Suprapubic skin (tissue), 4 donors: ENCODE measurements at regions not wholly inside any gene's neighbourhood (a gene's known extent, or its start where the extent isn't known, plus 50 kb on each side); places are given as distances from the start of the nearest gene placed in this dataset.

ENCODE experiments used
- DNase-seq, 2 donors: peaks; one replicate each; pipeline ENCODE4 v3.0.0-alpha.2; 2019; ENCODE audit warnings: low spot score in 2 of 2
- H3K27ac ChIP-seq: fragments of 200-600 bp; sonication (generic); one replicate; pipeline ENCODE4 v1.5.1; 2019
- H3K27me3 ChIP-seq: fragments of 200-600 bp; sonication (generic); one replicate; pipeline ENCODE4 v1.5.1; 2019
- H3K36me3 ChIP-seq: fragments of 200-600 bp; sonication (generic); one replicate; pipeline ENCODE4 v1.5.1; 2019
- H3K4me1 ChIP-seq: fragments of 200-600 bp; sonication (generic); one replicate; pipeline ENCODE4 v1.5.1; 2019
- H3K4me3 ChIP-seq: fragments of 200-600 bp; sonication (generic); one replicate; pipeline ENCODE4 v1.5.1; 2019; ENCODE audit warnings: mild to moderate bottlenecking
- H3K9me3 ChIP-seq: fragments of 200-600 bp; sonication (generic); one replicate; pipeline ENCODE4 v1.5.1; 2019
- CTCF ChIP-seq, 2 donors: fragments of 200-600 bp in 1 of 2; fragments of 450-650 bp in 1 of 2; sonication (generic) in 1 of 2; IDR thresholded peaks; one replicate each; pipeline ENCODE4 v1.5.1; 2016 to 2019; ENCODE audit warnings: antibody characterized with exemption in 2 of 2, mild to moderate bottlenecking in 1 of 2, moderate library complexity in 1 of 2
- EP300 ChIP-seq: sonication (generic); formaldehyde crosslinking; IDR thresholded peaks from one replicate; pipeline ENCODE4 v1.6.1; 2017; ENCODE audit warnings: antibody characterized with exemption
- POLR2A ChIP-seq, 2 donors: fragments of 450-650 bp; IDR thresholded peaks; one replicate each; pipeline ENCODE4 v1.6.1; 2017; ENCODE audit warnings: antibody characterized with exemption in 2 of 2, mild to moderate bottlenecking in 2 of 2, moderate library complexity in 2 of 2
- POLR2AphosphoS5 ChIP-seq, 3 donors: sonication (generic); formaldehyde crosslinking; IDR thresholded peaks; one replicate each; pipeline ENCODE4 v1.6.1; 2017; ENCODE audit warnings: antibody characterized with exemption in 3 of 3
- WGBS: methylation state at CpG from one replicate; pipeline ENCODE4 v1.1.5; 2018; 5-methylcytosine and 5-hydroxymethylcytosine counted together

- H3K9me3 ChIP-seq: no peaks in the 10 kb centered on the region
- no peaks in the 10 kb centered on the region for H3K36me3 ChIP-seq
- H3K4me1 ChIP-seq: peaks cover 8% of the 10 kb centered on the region
- no peak for DNase-seq
- TF ChIP-seq POLR2AphosphoS5 (IDR thresholded peaks at IDR 0.05): no peak
- WGBS: 69% methylated on average over 2 of the region's 2 CpGs
- H3K27ac ChIP-seq: no peak overlapping the region
- H3K4me3 ChIP-seq: no peak overlapping the region
- H3K27me3 ChIP-seq: no peaks in the 10 kb centered on the region
Observed at GRCh38 chr13:106143392-106143791, 392.1 kb downstream of the EFNB2 start.

- H3K9me3 ChIP-seq: no peaks in the 10 kb centered on the region
- H3K4me3 ChIP-seq: no peak overlapping the region
- WGBS: 81% methylated on average over 1 of the region's 1 CpG
- H3K27me3 ChIP-seq: no peaks in the 10 kb centered on the region
- DNase-seq: no peak
- no peaks in the 10 kb centered on the region for H3K36me3 ChIP-seq
- TF ChIP-seq POLR2AphosphoS5 (IDR thresholded peaks at IDR 0.05) (no peak), CTCF (IDR thresholded peaks at IDR 0.05) (no peak), POLR2A (IDR thresholded peaks at IDR 0.05) (no peak), EP300 (no peak)
- H3K4me1 ChIP-seq: peaks cover 8% of the 10 kb centered on the region
- no peak overlapping the region for H3K27ac ChIP-seq
Observed at GRCh38 chr13:106140476-106140875, 395.0 kb downstream of the EFNB2 start.

GRCh38 chr13:106139942-106140341 lies 395.5 kb downstream of the EFNB2 start:
- Histone ChIP-seq H3K27ac (no peak overlapping the region), H3K36me3 (no peaks in the 10 kb centered on the region), H3K4me1 (peaks cover 8% of the 10 kb centered on the region), H3K4me3 (no peak overlapping the region), H3K27me3 (no peaks in the 10 kb centered on the region), H3K9me3 (no peaks in the 10 kb centered on the region)
- no peak for DNase-seq
- 89% methylated on average over 3 of the region's 3 CpGs for whole genome bisulfite sequencing
- TF ChIP-seq POLR2A (IDR thresholded peaks at IDR 0.05) (no peak), EP300 (no peak), POLR2AphosphoS5 (IDR thresholded peaks at IDR 0.05) (no peak), CTCF (IDR thresholded peaks at IDR 0.05) (no peak)

- DNase-seq: no peak
- 88% methylated on average over 4 of the region's 4 CpGs for WGBS
Observed at GRCh38 chr13:106139377-106139776, 396.1 kb downstream of the EFNB2 start.

GRCh38 chr13:106138620-106139019 lies 396.8 kb downstream of the EFNB2 start:
- Histone ChIP-seq H3K27me3 (no peaks in the 10 kb centered on the region), H3K4me1 (no peaks in the 10 kb centered on the region), H3K27ac (no peak overlapping the region), H3K4me3 (no peak overlapping the region), H3K36me3 (no peaks in the 10 kb centered on the region), H3K9me3 (no peaks in the 10 kb centered on the region)
- TF ChIP-seq POLR2A (IDR thresholded peaks at IDR 0.05): no peak
- no peak for TF ChIP-seq EP300
- no peak for TF ChIP-seq POLR2AphosphoS5 (IDR thresholded peaks at IDR 0.05)
- no peak for TF ChIP-seq CTCF (IDR thresholded peaks at IDR 0.05)
- DNase-seq: no peak

More at GRCh38 chr13:106139377-106139776, 396.1 kb downstream of the EFNB2 start:
- peaks cover 5% of the 10 kb centered on the region for H3K4me1 ChIP-seq
- H3K4me3 ChIP-seq: no peak overlapping the region
- no peak overlapping the region for H3K27ac ChIP-seq
- H3K36me3 ChIP-seq: no peaks in the 10 kb centered on the region
- H3K9me3 ChIP-seq: no peaks in the 10 kb centered on the region
- TF ChIP-seq POLR2A (IDR thresholded peaks at IDR 0.05): no peak
- TF ChIP-seq POLR2AphosphoS5 (IDR thresholded peaks at IDR 0.05): no peak
- no peak for TF ChIP-seq CTCF (IDR thresholded peaks at IDR 0.05)
- TF ChIP-seq EP300: no peak
- H3K27me3 ChIP-seq: no peaks in the 10 kb centered on the region

- H3K27me3 ChIP-seq: no peaks in the 10 kb centered on the region
- DNase-seq: no peak
- TF ChIP-seq EP300 (no peak), CTCF (IDR thresholded peaks at IDR 0.05) (no peak), POLR2AphosphoS5 (IDR thresholded peaks at IDR 0.05) (no peak), POLR2A (IDR thresholded peaks at IDR 0.05) (no peak)
- H3K27ac ChIP-seq: no peak overlapping the region
- no peak overlapping the region for H3K4me3 ChIP-seq
- H3K4me1 ChIP-seq: no peaks in the 10 kb centered on the region
- H3K9me3 ChIP-seq: no peaks in the 10 kb centered on the region
- 62% methylated on average over 2 of the region's 2 CpGs for WGBS
- no peaks in the 10 kb centered on the region for H3K36me3 ChIP-seq
Observed at GRCh38 chr13:106133025-106133424, 402.4 kb downstream of the EFNB2 start.
